ENCODE measurements at regions not wholly inside any gene's neighbourhood (a gene's known extent, or its start where the extent isn't known, plus 50 kb on each side); places are given as distances from the start of the nearest gene placed in this dataset.

DNA sequence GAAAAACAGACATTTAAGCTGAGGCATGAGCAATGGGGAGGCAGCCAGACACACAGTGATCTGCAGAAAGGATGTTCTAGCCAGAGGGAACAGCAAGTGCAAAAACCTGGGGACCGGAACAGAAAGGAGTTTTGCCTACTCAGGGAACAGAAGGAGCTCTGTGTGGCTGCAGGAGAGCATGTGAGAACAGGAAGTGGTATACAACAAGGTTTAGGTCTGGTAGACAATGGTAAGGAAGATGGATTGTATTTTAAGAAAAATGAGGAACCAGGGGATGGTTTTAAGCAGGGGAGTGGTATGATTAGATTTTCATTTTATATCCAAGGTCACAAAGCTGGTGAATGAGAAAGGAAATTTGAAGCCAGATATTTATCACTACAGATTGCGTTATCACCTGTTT lies 157.5 kb downstream of the UNC5CL start:
- Histone ChIP-seq H4K20me1 (replicated peaks; ENCODE audit: control insufficient read depth, extremely low read depth, insufficient read depth, low read length) (no peaks in the 10 kb centered on the region), H3K4me1 (ENCODE audit: control insufficient read depth, extremely low read depth, insufficient read depth, low read length) (no peaks in the 10 kb centered on the region), H3K27ac (ENCODE audit: insufficient read depth, low read depth, low read length) (no peak overlapping the region), H3K9me1 (replicated peaks; ENCODE audit: control insufficient read depth, extremely low read depth, insufficient read depth, low read length) (no peaks in the 10 kb centered on the region), H2AFZ (ENCODE audit: low read depth, low read length) (no peak overlapping the region), H3K36me3 (ENCODE audit: control insufficient read depth in 2 of 2, extremely low read depth in 1 of 2, insufficient read depth in 2 of 2, low read length in 2 of 2) (no peaks in the 10 kb centered on the region), H3K9me3 (replicated peaks; ENCODE audit: control insufficient read depth, insufficient read depth, low read length) (no peaks in the 10 kb centered on the region), H3K4me2 (ENCODE audit: insufficient read depth, low read length) (no peak overlapping the region), H3K27me3 (ENCODE audit: control insufficient read depth in 2 of 2, insufficient read depth in 2 of 2, low read length in 2 of 2) (peaks cover 0 to 4% of the 10 kb centered on the region in 2 experiments), H3K79me2 (ENCODE audit: control insufficient read depth, insufficient read depth, low read length) (no peaks in the 10 kb centered on the region), H3K9ac (replicated peaks; ENCODE audit: extremely low read depth, insufficient read depth, low read length) (no peak overlapping the region), H3K4me3 (replicated peaks in 1 of 3; ENCODE audit: insufficient read depth in 1 of 3, low read depth in 1 of 3, low read length in 3 of 3) (no peak overlapping the region)
- POLR2A ChIA-PET, result no interaction called here
- dilution Hi-C loops (cut with MboI; ENCODE audit: extremely low pct_ligation_motif_present, low sequenced_read_pairs) (no loop called here), intact Hi-C loops (cut with micrococcal nuclease) (no loop called here)
- CTCF ChIA-PET, result interaction anchor here (0.8 to 1.2 kb wide), 3 partner anchors 9 to 147 kb away, joined by 3 to 4 read pairs (median 3); no protein-coding TSS in a partner anchor
- DNase-seq (ENCODE audit: low read depth, low spot score), result no peak
- BruUV-seq (replicated peaks), result no TSS peak
- TF ChIP-seq, protein P1, sequence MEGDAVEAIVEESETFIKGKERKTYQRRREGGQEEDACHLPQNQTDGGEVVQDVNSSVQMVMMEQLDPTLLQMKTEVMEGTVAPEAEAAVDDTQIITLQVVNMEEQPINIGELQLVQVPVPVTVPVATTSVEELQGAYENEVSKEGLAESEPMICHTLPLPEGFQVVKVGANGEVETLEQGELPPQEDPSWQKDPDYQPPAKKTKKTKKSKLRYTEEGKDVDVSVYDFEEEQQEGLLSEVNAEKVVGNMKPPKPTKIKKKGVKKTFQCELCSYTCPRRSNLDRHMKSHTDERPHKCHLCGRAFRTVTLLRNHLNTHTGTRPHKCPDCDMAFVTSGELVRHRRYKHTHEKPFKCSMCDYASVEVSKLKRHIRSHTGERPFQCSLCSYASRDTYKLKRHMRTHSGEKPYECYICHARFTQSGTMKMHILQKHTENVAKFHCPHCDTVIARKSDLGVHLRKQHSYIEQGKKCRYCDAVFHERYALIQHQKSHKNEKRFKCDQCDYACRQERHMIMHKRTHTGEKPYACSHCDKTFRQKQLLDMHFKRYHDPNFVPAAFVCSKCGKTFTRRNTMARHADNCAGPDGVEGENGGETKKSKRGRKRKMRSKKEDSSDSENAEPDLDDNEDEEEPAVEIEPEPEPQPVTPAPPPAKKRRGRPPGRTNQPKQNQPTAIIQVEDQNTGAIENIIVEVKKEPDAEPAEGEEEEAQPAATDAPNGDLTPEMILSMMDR (IDR thresholded peaks at IDR 0.05; ENCODE audit: extremely low read depth in 1 of 2, insufficient read depth in 1 of 2, low read depth in 1 of 2, low read length in 2 of 2), result no peak
- TF ChIP-seq EZH2 (IDR thresholded peaks at IDR 0.05; ENCODE audit: borderline replicate concordance, low read depth, low read length, severe bottlenecking) (no peak), JUN (IDR thresholded peaks at IDR 0.05; ENCODE audit: borderline replicate concordance, insufficient read depth, insufficient read length, low read depth) (no peak), POLR2AphosphoS5 (IDR thresholded peaks at IDR 0.05; ENCODE audit: insufficient read depth, low read depth, low read length) (no peak), POLR2A (IDR thresholded peaks at IDR 0.05; ENCODE audit: low read depth, low read length) (no peak), GATA2 (IDR thresholded peaks at IDR 0.05; ENCODE audit: insufficient read depth, insufficient read length, low read depth, low read length) (no peak), MYC (IDR thresholded peaks at IDR 0.05; ENCODE audit: low read depth, low read length) (no peak)
- FAIRE-seq, result no peak
